ENCODE measurements at regions not wholly inside any gene's neighbourhood (a gene's known extent, or its start where the extent isn't known, plus 50 kb on each side); places are given as distances from the start of the nearest gene placed in this dataset.

DNA sequence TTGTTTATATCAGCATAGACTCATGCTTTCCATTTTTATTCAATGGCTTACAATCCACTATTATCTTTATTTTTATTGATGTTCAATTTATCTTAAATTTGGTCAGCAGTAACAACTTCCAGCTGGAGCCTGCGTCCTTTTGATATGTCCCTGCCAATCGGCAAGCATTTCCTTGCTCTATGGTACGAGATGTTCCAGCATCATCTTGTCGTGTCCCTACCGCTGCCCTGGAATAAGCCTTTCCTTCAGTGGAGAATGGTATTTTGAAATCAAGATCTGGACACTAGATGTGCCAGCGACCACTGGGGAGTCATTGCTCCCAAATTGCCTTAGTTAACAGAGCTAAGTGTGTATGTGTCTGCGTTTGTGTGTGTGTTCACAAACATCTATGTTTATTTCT, 151.6 kb upstream of the RGMB start:
- TF ChIP-seq POLR2AphosphoS5 (IDR thresholded peaks at IDR 0.05; ENCODE audit: borderline replicate concordance, low read depth, low read length): no peak
- TF ChIP-seq EZH2 (IDR thresholded peaks at IDR 0.05): no peak
- no peak for TF ChIP-seq FOXP2 (optimal IDR thresholded peaks at IDR 0.05; ENCODE audit: control extremely low read depth, extremely low read length, insufficient read depth)

All from SK-N-MC (cell line).